Endothelial cell of umbilical vein (primary cell): ENCODE measurements at regions not wholly inside any gene's neighbourhood (a gene's known extent, or its start where the extent isn't known, plus 50 kb on each side); places are given as distances from the start of the nearest gene placed in this dataset.

Source experiments
- BruUV-seq: library from RNA; stranded (reverse); fragments of 400-500 nt; replicated peaks from 2 replicates; lab custom pipeline; 2021; lab: Mats Ljungman, UMichigan
- CTCF ChIA-PET: fragments of 300-600, 350-600 bp; sonication (Branson Sonifier 250); formaldehyde crosslinking; loops from one replicate; lab custom pipeline; 2021; ENCODE audit warnings: antibody characterized with exemption, inconsistent platforms; lab: Charles Lee
- POLR2A ChIA-PET: fragments of 300-600, 350-600 bp; sonication (Branson Sonifier 250); formaldehyde crosslinking; loops from one replicate; lab custom pipeline; 2021; ENCODE audit warnings: antibody characterized with exemption, inconsistent platforms; lab: Charles Lee
- DNase-seq: peaks from one replicate; pipeline ENCODE4 v3.0.0-alpha.2; 2011; ENCODE audit warnings: low read depth, low spot score
- FAIRE-seq: peaks from 2 replicates; lab custom pipeline; 2011; peaks lifted over from hg19 to GRCh38; lab: Jason Lieb, UNC
- H2AFZ ChIP-seq: 2 replicates; pipeline ENCODE4 v1.6.0; 2012; ENCODE audit warnings: low read depth, low read length, control low read depth, inconsistent platforms
- H3K27ac ChIP-seq: 2 replicates; pipeline ENCODE4 v1.5.1; 2011; ENCODE audit warnings: low read depth, mild to moderate bottlenecking, control low read depth, low read length, moderate library complexity; ENCODE audit not compliant: insufficient read depth
- H3K27me3 ChIP-seq, 2 experiments: 2 replicates each; pipeline versions ENCODE4 v1.6.0 to v1.6.1; 2011; ENCODE audit warnings: low read length in 2 of 2, mixed read lengths in 1 of 2; ENCODE audit not compliant: control insufficient read depth in 2 of 2, insufficient read depth in 2 of 2
- H3K36me3 ChIP-seq, 2 experiments: 2 replicates in 1 of 2; 3 replicates in 1 of 2; pipeline ENCODE4 v1.5.1; 2011; ENCODE audit warnings: low read length in 2 of 2, mild to moderate bottlenecking in 1 of 2, moderate library complexity in 1 of 2; ENCODE audit not compliant: control insufficient read depth in 2 of 2, insufficient read depth in 2 of 2; ENCODE audit errors: extremely low read depth in 1 of 2
- H3K4me1 ChIP-seq: 3 replicates; pipeline ENCODE4 v1.5.1; 2011; ENCODE audit warnings: mild to moderate bottlenecking, low read length; ENCODE audit not compliant: control insufficient read depth, insufficient read depth; ENCODE audit errors: extremely low read depth
- H3K4me2 ChIP-seq: 2 replicates; pipeline ENCODE4 v1.6.1; 2011; ENCODE audit warnings: low read length, control low read depth, mixed read lengths; ENCODE audit not compliant: insufficient read depth
- H3K4me3 ChIP-seq, 3 experiments: fragments of 200-600 bp in 1 of 3; sonication (generic), shearing (Covaris generic) in 1 of 3; replicated peaks in 1 of 3; 2 replicates each; pipeline ENCODE4 v1.5.1; 2011 to 2016; ENCODE audit warnings: control low read depth in 3 of 3, low read length in 3 of 3, mild to moderate bottlenecking in 2 of 3, inconsistent platforms in 1 of 3, low read depth in 1 of 3, moderate library complexity in 1 of 3; ENCODE audit not compliant: insufficient read depth in 1 of 3
- H3K79me2 ChIP-seq: 2 replicates; pipeline ENCODE4 v1.6.0; 2012; ENCODE audit warnings: low read length, inconsistent platforms; ENCODE audit not compliant: control insufficient read depth, insufficient read depth
- H3K9ac ChIP-seq: replicated peaks from 2 replicates; pipeline ENCODE3; 2011; ENCODE audit warnings: low read length, control low read depth; ENCODE audit not compliant: insufficient read depth; ENCODE audit errors: extremely low read depth
- H3K9me1 ChIP-seq: replicated peaks from 3 replicates; pipeline ENCODE4 v1.6.0; 2011; ENCODE audit warnings: mild to moderate bottlenecking, low read length; ENCODE audit not compliant: control insufficient read depth, insufficient read depth; ENCODE audit errors: extremely low read depth
- H3K9me3 ChIP-seq: replicated peaks from 2 replicates; pipeline ENCODE4 v1.5.1; 2012; ENCODE audit warnings: low read length, inconsistent platforms; ENCODE audit not compliant: control insufficient read depth, insufficient read depth
- H4K20me1 ChIP-seq: replicated peaks from 2 replicates; pipeline ENCODE3; 2011; ENCODE audit warnings: mild to moderate bottlenecking, low read length; ENCODE audit not compliant: control insufficient read depth, insufficient read depth; ENCODE audit errors: extremely low read depth
- EZH2 ChIP-seq: IDR thresholded peaks from 2 replicates; pipeline ENCODE4 v1.6.1; 2012; ENCODE audit warnings: borderline replicate concordance, low read depth, mild to moderate bottlenecking, moderate library complexity, low read length, inconsistent platforms; ENCODE audit not compliant: severe bottlenecking
- FOS ChIP-seq: IDR thresholded peaks from 2 replicates; pipeline ENCODE4 v1.6.1; 2011; ENCODE audit warnings: mild to moderate bottlenecking, low read length, moderate library complexity, borderline replicate concordance; ENCODE audit not compliant: insufficient read depth
- GATA2 ChIP-seq: IDR thresholded peaks from 2 replicates; pipeline ENCODE4 v1.7.0; 2011; ENCODE audit warnings: low read depth, mild to moderate bottlenecking, moderate library complexity, mixed read lengths, low read length; ENCODE audit not compliant: insufficient read length, insufficient read depth
- JUN ChIP-seq: IDR thresholded peaks from 2 replicates; pipeline ENCODE4 v1.6.1; 2011; ENCODE audit warnings: borderline replicate concordance, low read depth; ENCODE audit not compliant: insufficient read length, insufficient read depth
- MYC ChIP-seq: IDR thresholded peaks from one replicate; pipeline ENCODE4 v1.6.1; 2011; ENCODE audit warnings: mild to moderate bottlenecking, low read depth, low read length
- POLR2A ChIP-seq: IDR thresholded peaks from 2 replicates; pipeline ENCODE4 v1.6.1; 2012; ENCODE audit warnings: low read depth, mild to moderate bottlenecking, control low read depth, low read length
- POLR2AphosphoS5 ChIP-seq: IDR thresholded peaks from 2 replicates; pipeline ENCODE4 v1.6.1; 2012; ENCODE audit warnings: low read depth, mild to moderate bottlenecking, control low read depth, low read length, moderate library complexity; ENCODE audit not compliant: insufficient read depth
- dilution Hi-C: fragments of 300-500 bp; cut with MboI; formaldehyde crosslinking; loops from one replicate; pipeline ENCODE4 v1.15.0; 2019; ENCODE audit warnings: low sequenced_read_pairs; ENCODE audit not compliant: extremely low pct_ligation_motif_present
- intact Hi-C: fragments of 100-400 bp; cut with micrococcal nuclease; formaldehyde crosslinking; loops from one replicate; pipeline ENCODE4 v1.10.0; 2022
- TF ChIP-seq, protein P1 (sequence below): IDR thresholded peaks from 2 replicates; pipeline ENCODE4 v1.6.1; 2011; ENCODE audit not compliant: insufficient read depth, insufficient read length
- TF ChIP-seq, protein P2 (sequence below), 2 donors: IDR thresholded peaks; 1 replicate in 1 of 2; 2 replicates in 1 of 2; pipeline ENCODE4 v1.5.1; 2011; ENCODE audit warnings: low read length in 2 of 2, mild to moderate bottlenecking in 2 of 2, moderate library complexity in 2 of 2, control low read depth in 1 of 2, inconsistent platforms in 1 of 2, low read depth in 1 of 2; ENCODE audit not compliant: insufficient read depth in 1 of 2; ENCODE audit errors: extremely low read depth in 1 of 2

DNA sequence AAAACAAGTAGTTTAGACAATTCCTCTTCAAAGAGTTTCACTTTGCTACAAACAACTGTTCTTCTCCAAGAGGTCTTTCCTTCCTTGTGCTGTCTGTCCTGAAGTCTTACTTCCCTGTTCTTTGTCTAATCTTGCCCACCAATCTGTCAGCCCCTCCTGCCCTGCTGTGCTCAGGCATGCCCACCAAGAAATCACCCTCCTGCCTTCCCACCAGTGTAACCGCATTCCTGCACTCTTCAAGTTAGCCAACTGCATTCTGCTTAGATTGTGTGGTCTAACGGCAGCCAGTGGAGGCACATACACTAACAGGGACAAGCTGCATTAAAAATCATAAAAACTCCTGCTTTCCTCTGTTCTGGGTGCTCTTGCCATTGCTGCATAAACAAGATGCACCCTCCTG is 215.9 kb upstream of the RBMY1B start:
- FAIRE-seq (no peak), DNase-seq (no peak)
- H4K20me1 ChIP-seq = no peaks in the 10 kb centered on the region
- intact Hi-C loops (no loop called here), dilution Hi-C loops (no loop called here)
- no peaks in the 10 kb centered on the region for H3K4me1 ChIP-seq
- POLR2A ChIA-PET = no interaction called here
- H3K4me2 ChIP-seq = no peak overlapping the region
- H3K79me2 ChIP-seq = no peaks in the 10 kb centered on the region
- H2AFZ ChIP-seq = no peak overlapping the region
- no peaks in the 10 kb centered on the region for H3K9me1 ChIP-seq
- no peaks in the 10 kb centered on the region for H3K36me3 ChIP-seq
- no peak overlapping the region for H3K4me3 ChIP-seq
- no peaks in the 10 kb centered on the region for H3K9me3 ChIP-seq
- CTCF ChIA-PET = no interaction called here
- H3K9ac ChIP-seq = no peak overlapping the region
- BruUV-seq = no TSS peak
- H3K27ac ChIP-seq = no peak overlapping the region
- TF ChIP-seq FOS (no peak), GATA2 (no peak), POLR2A (no peak), POLR2AphosphoS5 (no peak), MYC (no peak), EZH2 (no peak), JUN (no peak)
- TF ChIP-seq, protein P1, sequence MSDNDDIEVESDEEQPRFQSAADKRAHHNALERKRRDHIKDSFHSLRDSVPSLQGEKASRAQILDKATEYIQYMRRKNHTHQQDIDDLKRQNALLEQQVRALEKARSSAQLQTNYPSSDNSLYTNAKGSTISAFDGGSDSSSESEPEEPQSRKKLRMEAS = no peak
- TF ChIP-seq, protein P2, sequence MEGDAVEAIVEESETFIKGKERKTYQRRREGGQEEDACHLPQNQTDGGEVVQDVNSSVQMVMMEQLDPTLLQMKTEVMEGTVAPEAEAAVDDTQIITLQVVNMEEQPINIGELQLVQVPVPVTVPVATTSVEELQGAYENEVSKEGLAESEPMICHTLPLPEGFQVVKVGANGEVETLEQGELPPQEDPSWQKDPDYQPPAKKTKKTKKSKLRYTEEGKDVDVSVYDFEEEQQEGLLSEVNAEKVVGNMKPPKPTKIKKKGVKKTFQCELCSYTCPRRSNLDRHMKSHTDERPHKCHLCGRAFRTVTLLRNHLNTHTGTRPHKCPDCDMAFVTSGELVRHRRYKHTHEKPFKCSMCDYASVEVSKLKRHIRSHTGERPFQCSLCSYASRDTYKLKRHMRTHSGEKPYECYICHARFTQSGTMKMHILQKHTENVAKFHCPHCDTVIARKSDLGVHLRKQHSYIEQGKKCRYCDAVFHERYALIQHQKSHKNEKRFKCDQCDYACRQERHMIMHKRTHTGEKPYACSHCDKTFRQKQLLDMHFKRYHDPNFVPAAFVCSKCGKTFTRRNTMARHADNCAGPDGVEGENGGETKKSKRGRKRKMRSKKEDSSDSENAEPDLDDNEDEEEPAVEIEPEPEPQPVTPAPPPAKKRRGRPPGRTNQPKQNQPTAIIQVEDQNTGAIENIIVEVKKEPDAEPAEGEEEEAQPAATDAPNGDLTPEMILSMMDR (IDR thresholded peaks at IDR 0.05; ENCODE audit: extremely low read depth in 1 of 2, insufficient read depth in 1 of 2, low read depth in 1 of 2, low read length in 2 of 2) = no peak
- no peaks in the 10 kb centered on the region for H3K27me3 ChIP-seq
